HCT116 (cell line): ENCODE measurements at regions not wholly inside any gene's neighbourhood (a gene's known extent, or its start where the extent isn't known, plus 50 kb on each side); places are given as distances from the start of the nearest gene placed in this dataset.

Experiments used
- ATAC-seq: fragments of 200-7000 bp; cut with Tn5 transposase; 2 replicates; pipeline ENCODE4 v1.9.1; 2020; ENCODE audit warnings: mild to moderate bottlenecking, moderate library complexity
- BruUV-seq: library from RNA; stranded (reverse); fragments of 400-500 nt; replicated peaks from 2 replicates; lab custom pipeline; 2021; lab: Mats Ljungman, UMichigan
- CTCF ChIA-PET: fragments of 300-600 bp; sonication (Branson Sonifier 250); formaldehyde crosslinking; loops from one replicate; lab custom pipeline; 2021; ENCODE audit warnings: antibody characterized with exemption; lab: Charles Lee
- POLR2A ChIA-PET: fragments of 300-600, 350-600 bp; sonication (Branson Sonifier 250); formaldehyde crosslinking; loops from one replicate; lab custom pipeline; 2021; ENCODE audit warnings: antibody characterized with exemption; lab: Charles Lee
- RAD21 ChIA-PET, 2 experiments: fragments of 300-600 bp; sonication (Branson Sonifier 250); formaldehyde crosslinking; loops; one replicate each; lab custom pipeline; 2023; ENCODE audit warnings: low total read pairs in 2 of 2; ENCODE audit not compliant: uncharacterized antibody in 2 of 2, unreplicated experiment in 2 of 2, low non-redundant PET in 1 of 2; lab: Charles Lee
- DNase-seq: peaks from one replicate; pipeline ENCODE4 v3.0.0-alpha.2; 2010; ENCODE audit warnings: low read depth, low spot score
- H2AFZ ChIP-seq: fragments of 200-600 bp; shearing (Covaris generic), sonication (generic); 2 replicates; pipeline ENCODE4 v1.6.1; 2017; ENCODE audit warnings: low read depth, mixed run types, mixed read lengths, antibody characterized with exemption, low read length; ENCODE audit not compliant: poor library complexity, severe bottlenecking
- H3K27ac ChIP-seq: 2 replicates; pipeline ENCODE4 v1.5.1; 2012; ENCODE audit warnings: low read depth, low read length
- H3K27me3 ChIP-seq: fragments of 200-600 bp; sonication (generic); 2 replicates; pipeline ENCODE4 v1.6.1; 2016; ENCODE audit warnings: mixed run types, low read length, mixed read lengths; ENCODE audit not compliant: insufficient read depth
- H3K36me3 ChIP-seq, 2 experiments: fragments of 200-500 bp in 1 of 2; fragments of 200-600 bp in 1 of 2; sonication (Bioruptor generic) in 1 of 2; sonication (generic) in 1 of 2; 2 replicates each; pipeline versions ENCODE4 v1.5.1 to v1.6.1; 2014 to 2016; ENCODE audit warnings: low read length in 2 of 2, inconsistent platforms in 1 of 2, mixed read lengths in 1 of 2, mixed run types in 1 of 2; ENCODE audit not compliant: insufficient read depth in 2 of 2, control insufficient read depth in 1 of 2
- H3K4me1 ChIP-seq, 2 experiments: fragments of 200-600 bp in 1 of 2; sonication (generic) in 1 of 2; 2 replicates each; pipeline versions ENCODE4 v1.5.1 to v1.6.1; 2012 to 2017; ENCODE audit warnings: low read length in 2 of 2, inconsistent platforms in 1 of 2, mild to moderate bottlenecking in 1 of 2, mixed read lengths in 1 of 2, mixed run types in 1 of 2, moderate library complexity in 1 of 2; ENCODE audit not compliant: insufficient read depth in 2 of 2, control insufficient read depth in 1 of 2
- H3K4me2 ChIP-seq: fragments of 200-600 bp; sonication (generic); 2 replicates; pipeline ENCODE4 v1.6.1; 2017; ENCODE audit warnings: mixed run types, low read length, mixed read lengths
- H3K4me3 ChIP-seq, 2 experiments: fragments of 200-600 bp in 1 of 2; sonication (generic) in 1 of 2; replicated peaks in 1 of 2; 2 replicates each; pipeline ENCODE4 v1.5.1; 2011 to 2016; ENCODE audit warnings: low read length in 2 of 2, control low read depth in 1 of 2, low read depth in 1 of 2, mild to moderate bottlenecking in 1 of 2, mixed read lengths in 1 of 2, mixed run types in 1 of 2
- H3K79me2 ChIP-seq: fragments of 200-600 bp; sonication (generic); 2 replicates; pipeline ENCODE4 v1.6.1; 2017; ENCODE audit warnings: mild to moderate bottlenecking, mixed run types, low read length, moderate library complexity, mixed read lengths; ENCODE audit not compliant: insufficient read depth
- H3K9ac ChIP-seq: fragments of 200-600 bp; sonication (generic); 2 replicates; pipeline ENCODE4 v1.6.1; 2016; ENCODE audit warnings: low read length, mixed read lengths
- H3K9me2 ChIP-seq: fragments of 200-600 bp; sonication (generic), shearing (Covaris generic); 2 replicates; pipeline ENCODE4 v1.6.1; 2017; ENCODE audit warnings: mixed run types, mild to moderate bottlenecking, moderate library complexity; ENCODE audit not compliant: insufficient read depth
- H3K9me3 ChIP-seq, 2 experiments: fragments of 200-500 bp in 1 of 2; fragments of 200-600 bp in 1 of 2; sonication (Bioruptor generic) in 1 of 2; sonication (generic) in 1 of 2; 2 replicates each; pipeline ENCODE4 v1.6.1; 2014 to 2017; ENCODE audit warnings: low read length in 2 of 2, mixed read lengths in 2 of 2, inconsistent platforms in 1 of 2, low read depth in 1 of 2, mild to moderate bottlenecking in 1 of 2, mixed run types in 1 of 2, moderate library complexity in 1 of 2; ENCODE audit not compliant: control insufficient read depth in 1 of 2, insufficient read depth in 1 of 2
- H4K20me1 ChIP-seq: fragments of 200-600 bp; sonication (generic), shearing (Covaris generic); 2 replicates; pipeline ENCODE4 v1.6.1; 2017; ENCODE audit warnings: mixed run types, mild to moderate bottlenecking, moderate library complexity; ENCODE audit not compliant: insufficient read depth
- CBX3 ChIP-seq: IDR thresholded peaks from 2 replicates; pipeline ENCODE4 v1.6.1; 2012; ENCODE audit warnings: low read depth
- ELF1 ChIP-seq: IDR thresholded peaks from 2 replicates; pipeline ENCODE4 v1.6.1; 2012; ENCODE audit warnings: low read depth, borderline replicate concordance
- EZH2phosphoT487 ChIP-seq: fragments of 200-600 bp; IDR thresholded peaks from 2 replicates; pipeline ENCODE4 v1.6.1; 2018; ENCODE audit warnings: antibody characterized with exemption, borderline replicate concordance
- POLR2A ChIP-seq: IDR thresholded peaks from 2 replicates; pipeline ENCODE4 v1.7.0; 2011; ENCODE audit warnings: borderline replicate concordance; ENCODE audit not compliant: insufficient read depth, insufficient read length; ENCODE audit errors: extremely low read depth
- POLR2AphosphoS5 ChIP-seq: IDR thresholded peaks from 2 replicates; pipeline ENCODE4 v1.6.1; 2011; ENCODE audit warnings: mild to moderate bottlenecking, low read depth, low read length, moderate library complexity
- SIN3A ChIP-seq: IDR thresholded peaks from 2 replicates; pipeline ENCODE4 v1.6.1; 2012; ENCODE audit warnings: low read depth
- SRF ChIP-seq: IDR thresholded peaks from 2 replicates; pipeline ENCODE4 v1.6.1; 2012; ENCODE audit warnings: low read depth
- YY1 ChIP-seq: IDR thresholded peaks from 2 replicates; pipeline ENCODE4 v1.6.1; 2011; ENCODE audit warnings: low read length, low read depth, moderate library complexity, mild to moderate bottlenecking; ENCODE audit not compliant: insufficient replicate concordance; ENCODE audit errors: extremely low read depth
- ZNF274 ChIP-seq: fragments of 200-500 bp; sonication (Bioruptor generic); IDR thresholded peaks from 2 replicates; pipeline ENCODE4 v1.6.1; 2014; ENCODE audit warnings: mild to moderate bottlenecking, low read depth, low read length, inconsistent platforms
- intact Hi-C: fragments of 100-400 bp; cut with micrococcal nuclease; formaldehyde crosslinking; loops from 2 replicates; pipeline ENCODE4 v1.10.0; 2022
- TF ChIP-seq, protein P1 (sequence below): IDR thresholded peaks from 2 replicates; pipeline ENCODE4 v1.6.1; 2011; ENCODE audit warnings: mild to moderate bottlenecking, low read length, moderate library complexity; ENCODE audit not compliant: insufficient replicate concordance; ENCODE audit errors: extremely low read depth
- TF ChIP-seq, protein P2 (sequence below): IDR thresholded peaks from 2 replicates; pipeline ENCODE4 v1.6.1; 2012
- TF ChIP-seq, protein P3 (sequence below): IDR thresholded peaks from 2 replicates; pipeline ENCODE4 v1.6.1; 2012

DNA sequence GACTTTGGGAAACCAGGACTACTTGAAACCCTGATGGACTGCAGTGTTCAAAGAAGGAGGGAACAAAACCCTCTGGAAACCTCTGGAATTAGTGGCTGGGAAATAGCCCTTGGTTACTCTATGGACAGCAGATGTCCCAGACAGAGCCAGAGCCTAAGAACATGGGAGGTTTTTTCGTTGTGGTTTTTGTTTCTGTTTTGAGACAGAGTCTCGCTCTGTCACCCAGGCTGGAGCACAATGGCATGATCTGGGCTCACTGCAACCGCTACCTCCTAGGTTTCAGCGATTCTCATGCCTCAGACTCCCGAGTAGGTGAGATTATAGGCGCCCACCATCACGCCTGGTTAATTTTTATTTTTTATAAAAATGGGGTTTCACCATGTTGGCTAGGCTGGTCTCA, 1378.7 kb downstream of the AACS start:
- no peak overlapping the region for H2AFZ ChIP-seq
- H3K4me2 ChIP-seq, result no peak overlapping the region
- POLR2A ChIA-PET, result no interaction called here
- intact Hi-C loops, result no loop called here
- CTCF ChIA-PET, result no interaction called here
- H3K4me1 ChIP-seq, result no peaks in the 10 kb centered on the region
- no peaks in the 10 kb centered on the region for H3K27me3 ChIP-seq
- peaks cover 10 to 18% of the 10 kb centered on the region in 2 experiments; a peak in 2 of 4 replicates for H3K9me3 ChIP-seq
- no peak overlapping the region for H3K4me3 ChIP-seq
- no TSS peak for BruUV-seq
- H3K79me2 ChIP-seq, result no peaks in the 10 kb centered on the region
- no peaks in the 10 kb centered on the region for H3K36me3 ChIP-seq
- ATAC-seq (no peak), DNase-seq (no peak)
- RAD21 ChIA-PET, result no interaction called here
- H3K27ac ChIP-seq, result no peak overlapping the region
- TF ChIP-seq SRF (no peak), POLR2AphosphoS5 (no peak), YY1 (no peak), POLR2A (no peak), EZH2phosphoT487 (no peak), ELF1 (no peak), SIN3A (no peak), ZNF274 (no peak), CBX3 (no peak)
- TF ChIP-seq, protein P1, sequence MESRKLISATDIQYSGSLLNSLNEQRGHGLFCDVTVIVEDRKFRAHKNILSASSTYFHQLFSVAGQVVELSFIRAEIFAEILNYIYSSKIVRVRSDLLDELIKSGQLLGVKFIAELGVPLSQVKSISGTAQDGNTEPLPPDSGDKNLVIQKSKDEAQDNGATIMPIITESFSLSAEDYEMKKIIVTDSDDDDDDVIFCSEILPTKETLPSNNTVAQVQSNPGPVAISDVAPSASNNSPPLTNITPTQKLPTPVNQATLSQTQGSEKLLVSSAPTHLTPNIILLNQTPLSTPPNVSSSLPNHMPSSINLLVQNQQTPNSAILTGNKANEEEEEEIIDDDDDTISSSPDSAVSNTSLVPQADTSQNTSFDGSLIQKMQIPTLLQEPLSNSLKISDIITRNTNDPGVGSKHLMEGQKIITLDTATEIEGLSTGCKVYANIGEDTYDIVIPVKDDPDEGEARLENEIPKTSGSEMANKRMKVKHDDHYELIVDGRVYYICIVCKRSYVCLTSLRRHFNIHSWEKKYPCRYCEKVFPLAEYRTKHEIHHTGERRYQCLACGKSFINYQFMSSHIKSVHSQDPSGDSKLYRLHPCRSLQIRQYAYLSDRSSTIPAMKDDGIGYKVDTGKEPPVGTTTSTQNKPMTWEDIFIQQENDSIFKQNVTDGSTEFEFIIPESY, result no peak
- TF ChIP-seq, protein P2, sequence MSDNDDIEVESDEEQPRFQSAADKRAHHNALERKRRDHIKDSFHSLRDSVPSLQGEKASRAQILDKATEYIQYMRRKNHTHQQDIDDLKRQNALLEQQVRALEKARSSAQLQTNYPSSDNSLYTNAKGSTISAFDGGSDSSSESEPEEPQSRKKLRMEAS, result no peak
- TF ChIP-seq, protein P3, sequence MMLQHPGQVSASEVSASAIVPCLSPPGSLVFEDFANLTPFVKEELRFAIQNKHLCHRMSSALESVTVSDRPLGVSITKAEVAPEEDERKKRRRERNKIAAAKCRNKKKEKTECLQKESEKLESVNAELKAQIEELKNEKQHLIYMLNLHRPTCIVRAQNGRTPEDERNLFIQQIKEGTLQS, result no peak
- H4K20me1 ChIP-seq, result no peaks in the 10 kb centered on the region
- H3K9ac ChIP-seq, result no peak overlapping the region
- H3K9me2 ChIP-seq, result no peaks in the 10 kb centered on the region
